HL-60 (cell line): ENCODE measurements at regions not wholly inside any gene's neighbourhood (a gene's known extent, or its start where the extent isn't known, plus 50 kb on each side); places are given as distances from the start of the nearest gene placed in this dataset.

Experiments
- DNase-seq, 2 experiments: peaks; one replicate each; pipeline ENCODE4 v3.0.0-alpha.2; 2010 to 2020; ENCODE audit warnings: low read depth in 1 of 2, low spot score in 1 of 2
- H3K27ac ChIP-seq: fragments of 250-450 bp; sonication (Bioruptor Pico); replicated peaks from 2 replicates; pipeline ENCODE4 v1.5.1; 2020; ENCODE audit warnings: mild to moderate bottlenecking, moderate library complexity
- H3K27me3 ChIP-seq: fragments of 250-450 bp; sonication (Bioruptor Pico); 2 replicates; pipeline ENCODE4 v1.5.1; 2021; ENCODE audit warnings: mild to moderate bottlenecking, moderate library complexity; ENCODE audit not compliant: insufficient read depth, poor library complexity, severe bottlenecking
- H3K4me3 ChIP-seq: replicated peaks from 2 replicates; pipeline ENCODE4 v1.5.1; 2011; ENCODE audit warnings: mild to moderate bottlenecking, control low read depth, low read length; ENCODE audit not compliant: insufficient read depth
- GABPA ChIP-seq: IDR thresholded peaks from 2 replicates; pipeline ENCODE4 v1.6.1; 2012; ENCODE audit warnings: low read depth
- POLR2AphosphoS5 ChIP-seq: IDR thresholded peaks from 2 replicates; pipeline ENCODE4 v1.6.1; 2012; ENCODE audit warnings: low read depth
- SPI1 ChIP-seq: IDR thresholded peaks from 2 replicates; pipeline ENCODE4 v1.6.1; 2012; ENCODE audit warnings: low read depth, mild to moderate bottlenecking, borderline replicate concordance
- TF ChIP-seq, protein P1 (sequence below): IDR thresholded peaks from one replicate; pipeline ENCODE4 v1.5.1; 2011; ENCODE audit warnings: low read length, control low read depth, inconsistent platforms; ENCODE audit not compliant: insufficient read depth
- TF ChIP-seq, protein P2 (sequence below): IDR thresholded peaks from 2 replicates; pipeline ENCODE4 v1.6.1; 2012; ENCODE audit warnings: low read depth; ENCODE audit not compliant: insufficient replicate concordance

DNA sequence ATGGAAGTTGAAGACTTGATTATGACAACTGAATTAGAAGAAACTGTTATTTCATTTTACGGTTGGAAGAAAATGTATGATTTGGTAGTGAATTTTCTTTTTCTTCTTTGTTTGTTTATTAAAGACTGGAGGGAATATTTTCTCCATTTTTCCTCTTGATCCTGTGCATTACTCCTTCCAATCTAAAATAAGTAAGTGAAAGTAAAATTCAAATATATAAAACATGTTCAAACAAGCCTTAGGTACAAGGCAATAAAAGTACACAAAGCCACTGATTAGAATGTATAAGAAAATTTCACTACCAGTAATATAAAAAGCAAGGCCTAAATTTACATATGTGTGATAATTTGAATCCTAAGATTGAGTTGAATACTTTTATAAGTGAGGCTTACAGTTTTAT, 181.2 kb upstream of the MME start:
- DNase-seq = no peak
- TF ChIP-seq SPI1 (no peak), POLR2AphosphoS5 (no peak), GABPA (no peak)
- TF ChIP-seq, protein P1, sequence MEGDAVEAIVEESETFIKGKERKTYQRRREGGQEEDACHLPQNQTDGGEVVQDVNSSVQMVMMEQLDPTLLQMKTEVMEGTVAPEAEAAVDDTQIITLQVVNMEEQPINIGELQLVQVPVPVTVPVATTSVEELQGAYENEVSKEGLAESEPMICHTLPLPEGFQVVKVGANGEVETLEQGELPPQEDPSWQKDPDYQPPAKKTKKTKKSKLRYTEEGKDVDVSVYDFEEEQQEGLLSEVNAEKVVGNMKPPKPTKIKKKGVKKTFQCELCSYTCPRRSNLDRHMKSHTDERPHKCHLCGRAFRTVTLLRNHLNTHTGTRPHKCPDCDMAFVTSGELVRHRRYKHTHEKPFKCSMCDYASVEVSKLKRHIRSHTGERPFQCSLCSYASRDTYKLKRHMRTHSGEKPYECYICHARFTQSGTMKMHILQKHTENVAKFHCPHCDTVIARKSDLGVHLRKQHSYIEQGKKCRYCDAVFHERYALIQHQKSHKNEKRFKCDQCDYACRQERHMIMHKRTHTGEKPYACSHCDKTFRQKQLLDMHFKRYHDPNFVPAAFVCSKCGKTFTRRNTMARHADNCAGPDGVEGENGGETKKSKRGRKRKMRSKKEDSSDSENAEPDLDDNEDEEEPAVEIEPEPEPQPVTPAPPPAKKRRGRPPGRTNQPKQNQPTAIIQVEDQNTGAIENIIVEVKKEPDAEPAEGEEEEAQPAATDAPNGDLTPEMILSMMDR = no peak
- TF ChIP-seq, protein P2, sequence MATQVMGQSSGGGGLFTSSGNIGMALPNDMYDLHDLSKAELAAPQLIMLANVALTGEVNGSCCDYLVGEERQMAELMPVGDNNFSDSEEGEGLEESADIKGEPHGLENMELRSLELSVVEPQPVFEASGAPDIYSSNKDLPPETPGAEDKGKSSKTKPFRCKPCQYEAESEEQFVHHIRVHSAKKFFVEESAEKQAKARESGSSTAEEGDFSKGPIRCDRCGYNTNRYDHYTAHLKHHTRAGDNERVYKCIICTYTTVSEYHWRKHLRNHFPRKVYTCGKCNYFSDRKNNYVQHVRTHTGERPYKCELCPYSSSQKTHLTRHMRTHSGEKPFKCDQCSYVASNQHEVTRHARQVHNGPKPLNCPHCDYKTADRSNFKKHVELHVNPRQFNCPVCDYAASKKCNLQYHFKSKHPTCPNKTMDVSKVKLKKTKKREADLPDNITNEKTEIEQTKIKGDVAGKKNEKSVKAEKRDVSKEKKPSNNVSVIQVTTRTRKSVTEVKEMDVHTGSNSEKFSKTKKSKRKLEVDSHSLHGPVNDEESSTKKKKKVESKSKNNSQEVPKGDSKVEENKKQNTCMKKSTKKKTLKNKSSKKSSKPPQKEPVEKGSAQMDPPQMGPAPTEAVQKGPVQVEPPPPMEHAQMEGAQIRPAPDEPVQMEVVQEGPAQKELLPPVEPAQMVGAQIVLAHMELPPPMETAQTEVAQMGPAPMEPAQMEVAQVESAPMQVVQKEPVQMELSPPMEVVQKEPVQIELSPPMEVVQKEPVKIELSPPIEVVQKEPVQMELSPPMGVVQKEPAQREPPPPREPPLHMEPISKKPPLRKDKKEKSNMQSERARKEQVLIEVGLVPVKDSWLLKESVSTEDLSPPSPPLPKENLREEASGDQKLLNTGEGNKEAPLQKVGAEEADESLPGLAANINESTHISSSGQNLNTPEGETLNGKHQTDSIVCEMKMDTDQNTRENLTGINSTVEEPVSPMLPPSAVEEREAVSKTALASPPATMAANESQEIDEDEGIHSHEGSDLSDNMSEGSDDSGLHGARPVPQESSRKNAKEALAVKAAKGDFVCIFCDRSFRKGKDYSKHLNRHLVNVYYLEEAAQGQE = no peak
- no peaks in the 10 kb centered on the region for H3K27me3 ChIP-seq
- H3K27ac ChIP-seq = no peak overlapping the region
- no peak overlapping the region for H3K4me3 ChIP-seq

DNA sequence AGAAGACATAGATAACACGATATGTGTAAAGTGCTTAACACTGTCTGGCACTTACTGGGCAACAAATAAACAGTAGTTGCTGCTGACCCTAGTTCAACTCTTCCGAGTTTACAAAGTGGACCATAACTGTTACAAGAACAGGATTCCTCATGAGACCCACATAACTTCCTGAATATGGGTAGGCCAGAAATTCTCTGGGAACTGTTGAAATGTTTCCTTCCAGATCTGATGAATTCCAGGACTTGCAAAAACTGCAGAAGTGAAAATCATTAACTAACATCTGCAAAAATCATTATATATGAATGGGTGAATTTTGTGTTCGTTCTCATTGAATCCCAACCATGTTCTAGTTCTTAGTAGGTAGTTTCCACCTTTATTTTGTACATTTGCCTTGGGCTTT, 181.7 kb upstream of the MME start:
- DNase-seq = no peak
- H3K27ac ChIP-seq = no peak overlapping the region
- TF ChIP-seq GABPA = no peak
- TF ChIP-seq, protein P2 = no peak
- TF ChIP-seq SPI1 = no peak
- TF ChIP-seq, protein P1 = no peak
- no peak for TF ChIP-seq POLR2AphosphoS5
- no peaks in the 10 kb centered on the region for H3K27me3 ChIP-seq
- no peak overlapping the region for H3K4me3 ChIP-seq

DNA sequence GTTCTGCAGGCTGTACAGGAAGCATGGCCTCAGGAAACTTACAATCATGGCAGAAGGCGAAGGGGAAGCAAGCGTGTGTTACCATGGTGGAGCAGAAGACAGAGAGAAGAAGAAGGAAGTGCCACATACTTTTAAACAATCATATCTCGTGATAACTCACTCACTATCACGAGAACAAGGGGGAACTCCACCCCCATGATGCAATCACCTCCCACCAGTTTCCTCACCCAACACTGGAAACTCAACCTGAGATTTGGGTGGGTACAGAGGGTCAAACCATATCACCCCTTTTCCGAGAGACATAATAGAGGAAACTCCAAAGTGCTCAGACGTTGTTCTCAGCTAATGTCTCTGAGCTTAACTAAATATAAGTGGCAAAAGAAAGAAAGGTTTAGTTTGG, 186.3 kb upstream of the MME start:
- no peak for TF ChIP-seq POLR2AphosphoS5
- TF ChIP-seq GABPA = no peak
- TF ChIP-seq, protein P2 = no peak
- no peak for TF ChIP-seq SPI1
- TF ChIP-seq, protein P1 = no peak
- Histone ChIP-seq H3K4me3 (no peak overlapping the region), H3K27ac (no peak overlapping the region), H3K27me3 (no peaks in the 10 kb centered on the region)
- no peak for DNase-seq
